ENCODE measurements at regions not wholly inside any gene's neighbourhood (a gene's known extent, or its start where the extent isn't known, plus 50 kb on each side); places are given as distances from the start of the nearest gene placed in this dataset.

GRCh38 chr13:56681404-56681803 lies 459.3 kb upstream of the PRR20A start:
- TF ChIP-seq CTCF (IDR thresholded peaks at IDR 0.05; ENCODE audit: low read depth, low read length, missing input control) (no peak), RXRA (IDR thresholded peaks at IDR 0.05) (no peak), JUND (IDR thresholded peaks at IDR 0.05) (no peak)
